Epithelial cell of proximal tubule (primary cell): ENCODE measurements at regions not wholly inside any gene's neighbourhood (a gene's known extent, or its start where the extent isn't known, plus 50 kb on each side); places are given as distances from the start of the nearest gene placed in this dataset.

Experiments used
- DNase-seq: peaks from one replicate; pipeline ENCODE4 v3.0.0-alpha.2; 2011; ENCODE audit warnings: low read depth
- H3K4me3 ChIP-seq: 2 replicates; pipeline ENCODE4 v1.5.1; 2011; ENCODE audit warnings: low read depth, mild to moderate bottlenecking, low read length
- TF ChIP-seq, protein P1 (sequence below): conservative IDR thresholded peaks from 2 replicates; pipeline ENCODE4 v1.5.1; 2012; ENCODE audit warnings: low read depth, mild to moderate bottlenecking, low read length

DNA sequence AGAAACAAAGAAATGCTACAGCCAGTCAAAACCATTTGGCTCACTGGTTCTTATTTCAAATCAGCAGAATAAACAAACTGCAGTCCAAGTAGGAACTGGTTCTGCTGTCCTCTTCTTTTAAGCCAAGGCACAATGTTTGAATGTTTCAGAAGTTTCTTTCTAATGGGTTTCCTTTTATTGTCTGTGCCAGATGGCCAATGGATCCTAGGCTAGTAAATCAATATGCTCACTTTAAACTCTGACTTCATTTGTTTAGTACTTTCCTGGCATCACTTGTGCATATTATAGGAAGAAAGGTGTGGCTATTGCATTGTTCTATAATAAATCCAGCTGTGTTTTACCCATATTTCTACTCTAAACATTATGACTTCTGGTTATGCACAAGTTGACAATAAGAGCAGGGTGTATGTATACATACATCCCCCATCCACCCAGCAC lies 99.7 kb upstream of the PLCB4 start:
- TF ChIP-seq, protein P1, sequence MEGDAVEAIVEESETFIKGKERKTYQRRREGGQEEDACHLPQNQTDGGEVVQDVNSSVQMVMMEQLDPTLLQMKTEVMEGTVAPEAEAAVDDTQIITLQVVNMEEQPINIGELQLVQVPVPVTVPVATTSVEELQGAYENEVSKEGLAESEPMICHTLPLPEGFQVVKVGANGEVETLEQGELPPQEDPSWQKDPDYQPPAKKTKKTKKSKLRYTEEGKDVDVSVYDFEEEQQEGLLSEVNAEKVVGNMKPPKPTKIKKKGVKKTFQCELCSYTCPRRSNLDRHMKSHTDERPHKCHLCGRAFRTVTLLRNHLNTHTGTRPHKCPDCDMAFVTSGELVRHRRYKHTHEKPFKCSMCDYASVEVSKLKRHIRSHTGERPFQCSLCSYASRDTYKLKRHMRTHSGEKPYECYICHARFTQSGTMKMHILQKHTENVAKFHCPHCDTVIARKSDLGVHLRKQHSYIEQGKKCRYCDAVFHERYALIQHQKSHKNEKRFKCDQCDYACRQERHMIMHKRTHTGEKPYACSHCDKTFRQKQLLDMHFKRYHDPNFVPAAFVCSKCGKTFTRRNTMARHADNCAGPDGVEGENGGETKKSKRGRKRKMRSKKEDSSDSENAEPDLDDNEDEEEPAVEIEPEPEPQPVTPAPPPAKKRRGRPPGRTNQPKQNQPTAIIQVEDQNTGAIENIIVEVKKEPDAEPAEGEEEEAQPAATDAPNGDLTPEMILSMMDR: no peak
- DNase-seq: no peak
- H3K4me3 ChIP-seq: no peak overlapping the region

DNA sequence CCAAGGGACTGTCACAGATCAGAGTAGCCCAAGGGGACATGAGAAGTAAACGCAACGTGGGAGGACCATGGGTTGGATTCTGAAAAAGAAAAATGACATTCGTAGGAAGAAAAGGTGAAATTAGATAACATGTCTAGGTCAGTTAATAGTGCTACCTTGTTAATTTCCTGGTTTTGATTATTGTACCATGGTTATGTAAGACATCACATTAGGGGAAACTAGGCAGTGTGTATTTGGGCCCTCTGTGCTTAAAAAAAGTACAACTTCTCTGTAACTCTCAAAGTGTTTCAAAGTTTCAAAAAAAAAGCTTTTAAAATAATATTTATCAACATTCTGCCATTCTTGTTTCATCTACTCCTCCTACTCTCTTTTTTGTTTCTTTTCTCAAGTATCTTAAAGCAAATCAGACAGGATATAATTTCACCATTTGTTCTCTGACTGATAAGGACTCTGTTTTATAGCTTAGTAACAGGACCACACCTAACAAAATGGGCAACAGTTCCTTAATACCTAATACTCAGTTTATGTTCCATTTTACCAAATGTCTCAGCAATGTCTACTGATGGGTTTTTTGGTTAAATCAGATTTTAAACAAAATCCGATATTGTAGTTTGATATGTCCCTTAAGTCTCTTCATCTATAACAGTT lies 97.1 kb upstream of the PLCB4 start:
- no peak overlapping the region for H3K4me3 ChIP-seq
- no peak for DNase-seq
- TF ChIP-seq, protein P1: no peak

DNA sequence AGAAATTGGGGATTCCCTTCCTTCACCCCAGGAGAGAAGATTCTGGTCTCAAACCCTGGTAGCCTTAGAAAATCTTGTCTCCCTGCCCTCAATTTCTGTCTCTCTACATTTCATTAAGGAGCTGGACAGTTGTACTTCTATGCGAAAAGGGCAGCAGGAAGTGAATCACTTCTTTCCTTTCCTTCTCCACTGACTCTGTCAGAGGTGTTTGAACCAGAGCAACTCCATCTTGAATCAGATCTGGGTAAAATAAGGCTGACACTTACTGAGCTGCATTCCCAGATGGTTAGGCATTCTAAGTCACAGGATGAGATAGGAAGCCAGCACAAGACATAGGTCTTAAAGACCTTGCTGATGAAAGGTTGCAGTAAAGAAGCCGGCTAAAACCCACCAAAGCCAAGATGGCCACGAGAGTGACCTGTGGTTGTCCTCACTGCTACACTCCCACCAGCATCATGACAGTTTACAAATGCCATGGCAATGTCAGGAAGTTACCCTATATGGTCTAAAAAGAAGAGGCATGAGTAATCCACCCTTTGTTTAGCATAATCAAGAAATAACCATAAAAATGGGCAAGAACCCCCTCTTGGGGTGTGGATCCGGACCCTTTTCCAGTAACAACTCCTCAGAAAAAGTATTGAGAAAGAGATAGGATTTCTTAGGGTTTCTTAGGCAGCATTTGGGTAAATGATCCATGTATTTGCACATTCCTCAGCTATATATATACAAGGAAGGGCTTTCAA lies 95.8 kb upstream of the PLCB4 start:
- TF ChIP-seq, protein P1: no peak
- H3K4me3 ChIP-seq: no peak overlapping the region
- DNase-seq: no peak

DNA sequence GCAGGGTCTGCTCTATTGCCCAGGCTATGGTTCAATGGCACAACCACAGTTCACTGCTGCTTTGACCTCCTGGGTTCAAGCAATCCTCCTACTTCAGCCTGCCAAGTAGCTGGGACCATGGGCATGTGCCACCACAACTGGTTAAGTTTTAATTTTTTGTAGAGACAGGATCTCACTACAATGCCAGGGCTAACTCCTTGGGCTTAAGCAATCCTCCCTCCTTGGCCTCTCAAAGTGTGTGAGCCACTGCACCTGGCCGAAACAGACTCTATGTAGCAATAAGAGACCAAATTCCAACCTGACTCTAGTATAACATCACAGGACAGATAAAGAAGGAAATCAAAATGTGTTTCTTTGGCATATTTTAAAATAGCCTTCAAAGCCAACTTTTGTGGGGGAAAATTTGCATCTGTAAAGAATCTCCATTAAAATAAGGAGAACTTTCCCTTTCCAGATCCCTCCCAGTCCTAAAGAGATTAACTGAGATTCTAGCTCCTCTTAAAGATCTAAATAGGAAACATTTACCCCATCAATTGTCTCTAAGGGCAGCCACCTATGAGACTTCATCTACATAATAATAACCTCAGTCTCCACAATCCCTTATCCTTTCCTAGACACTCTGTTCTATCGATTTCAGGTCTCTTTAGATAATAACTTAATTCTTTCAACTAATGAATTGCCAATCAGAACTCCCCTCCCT lies 94.7 kb upstream of the PLCB4 start:
- no peak for DNase-seq
- TF ChIP-seq, protein P1: no peak
- no peak overlapping the region for H3K4me3 ChIP-seq

DNA sequence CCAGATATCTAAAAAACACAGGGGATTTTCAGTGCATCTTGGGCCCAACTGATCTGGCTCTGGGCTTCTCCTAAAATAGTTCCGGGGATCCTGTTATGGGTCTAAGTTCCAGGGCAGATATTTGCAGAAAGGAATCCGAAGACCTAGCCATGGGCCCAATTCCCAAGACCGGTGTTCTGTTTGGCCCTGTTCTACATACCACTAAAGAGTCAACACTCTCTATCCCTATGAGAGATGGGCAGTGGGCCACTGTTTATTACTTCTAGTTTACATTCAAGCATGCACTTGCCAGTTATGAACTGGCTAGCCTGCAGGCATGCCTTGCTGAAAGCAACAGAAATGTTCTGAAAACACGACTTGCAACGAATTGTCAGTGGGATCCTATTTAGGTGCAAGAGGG lies 87.4 kb upstream of the PLCB4 start:
- DNase-seq: no peak
- TF ChIP-seq, protein P1: no peak
- H3K4me3 ChIP-seq: no peak overlapping the region

DNA sequence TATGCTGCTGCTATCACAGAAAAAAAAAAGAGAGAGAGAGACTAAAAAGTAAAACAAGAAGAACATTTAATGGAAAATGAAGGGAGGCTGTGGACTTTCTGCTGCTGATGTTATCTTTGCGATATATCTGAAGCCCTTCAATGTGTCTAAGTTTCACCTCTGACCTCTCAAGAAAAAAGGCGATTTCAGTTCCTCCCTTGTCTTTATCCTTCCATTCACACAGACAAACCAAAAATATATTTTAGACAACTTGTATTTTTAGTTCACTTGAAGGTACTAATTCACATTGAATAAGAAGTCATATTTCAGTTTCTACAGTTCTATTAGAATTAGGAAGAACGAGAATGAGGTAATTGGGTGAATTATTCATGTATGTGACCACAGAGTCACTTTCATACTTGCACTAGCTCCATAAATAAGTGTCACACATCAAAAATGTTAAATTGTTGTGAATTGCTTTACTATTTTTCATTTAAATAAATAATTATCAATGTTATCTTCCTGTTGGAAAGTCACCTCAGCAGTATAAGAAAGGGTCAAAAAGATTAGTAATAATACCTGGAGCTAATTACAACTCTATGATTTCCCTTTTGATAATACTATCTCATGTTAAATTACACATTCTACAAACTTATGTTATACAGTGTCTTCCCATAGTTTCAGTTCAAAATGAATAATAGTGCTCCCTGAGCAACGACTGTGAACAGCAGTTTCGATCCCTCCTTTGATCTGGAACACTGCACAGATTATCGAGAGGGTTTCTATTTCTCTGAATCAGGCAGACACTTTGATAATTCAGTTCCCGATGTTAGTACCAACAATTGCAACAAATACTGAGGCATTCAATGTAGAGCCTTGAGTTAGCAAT lies 85.2 kb upstream of the PLCB4 start:
- no peak overlapping the region for H3K4me3 ChIP-seq
- DNase-seq: no peak
- TF ChIP-seq, protein P1: no peak
